Mesodermal cell (in vitro differentiated cells): ENCODE measurements at regions not wholly inside any gene's neighbourhood (a gene's known extent, or its start where the extent isn't known, plus 50 kb on each side); places are given as distances from the start of the nearest gene placed in this dataset.
"Not testable (repeated sequence)": the region's sequence is repeated elsewhere in the genome, so short reads cannot be mapped to it uniquely, and the experiment has no call there.

Experiments used
- H3K27ac ChIP-seq: 2 replicates; pipeline ENCODE4 v1.7.0; 2013; ENCODE audit warnings: mild to moderate bottlenecking, low read depth, low read length, moderate library complexity; ENCODE audit not compliant: severe bottlenecking
- H3K36me3 ChIP-seq: 2 replicates; pipeline ENCODE4 v1.7.1; 2013; ENCODE audit warnings: mild to moderate bottlenecking, low read length, moderate library complexity; ENCODE audit not compliant: control insufficient read depth, insufficient read depth
- H3K4me1 ChIP-seq: one replicate; pipeline ENCODE4 v1.7.1; 2013; ENCODE audit warnings: mild to moderate bottlenecking, low read length; ENCODE audit not compliant: insufficient read depth, control insufficient read depth, poor library complexity, severe bottlenecking
- H3K4me3 ChIP-seq: 2 replicates; pipeline ENCODE4 v1.7.0; 2013; ENCODE audit warnings: low read length, control low read depth, mild to moderate bottlenecking; ENCODE audit not compliant: insufficient read depth, poor library complexity, severe bottlenecking; ENCODE audit errors: extremely low read depth
- H3K9me3 ChIP-seq: 2 replicates; pipeline ENCODE4 v1.7.1; 2013; ENCODE audit warnings: mild to moderate bottlenecking, low read length, moderate library complexity; ENCODE audit not compliant: control insufficient read depth
- WGBS, 2 experiments: methylation state at CpG; one replicate each; pipeline ENCODE4 v1.1.5; 2013; ENCODE audit warnings: missing lambda C conversion rate in 2 of 2; ENCODE audit not compliant: insufficient coverage in 2 of 2; 5-methylcytosine and 5-hydroxymethylcytosine counted together

GRCh38 chr10:43998021-43998809 is 349.5 kb upstream of the ZNF32 start:
- no peaks in the 10 kb centered on the region for H3K4me1 ChIP-seq
- peak overlapping the region; percentile 20 for H3K27ac ChIP-seq
- 76 to 79% methylated on average over 4 of the region's 4 CpGs for WGBS, 2 experiments

GRCh38 chr10:43997330-43997729 is 348.6 kb upstream of the ZNF32 start:
- H3K4me1 ChIP-seq = no peaks in the 10 kb centered on the region
- H3K27ac ChIP-seq = no peak overlapping the region
- 90 to 100% methylated on average over 2 of the region's 3 CpGs for WGBS, 2 experiments
- no peak overlapping the region for H3K4me3 ChIP-seq
- no peaks in the 10 kb centered on the region for H3K36me3 ChIP-seq
- peaks cover 3% of the 10 kb centered on the region for H3K9me3 ChIP-seq

More at GRCh38 chr10:43998021-43998809, 349.5 kb upstream of the ZNF32 start:
- H3K9me3 ChIP-seq = peaks cover under 1% of the 10 kb centered on the region
- no peaks in the 10 kb centered on the region for H3K36me3 ChIP-seq
- no peak overlapping the region for H3K4me3 ChIP-seq

GRCh38 chr10:43994539-43994938 is 345.9 kb upstream of the ZNF32 start:
- H3K4me3 ChIP-seq = no peak overlapping the region
- no peaks in the 10 kb centered on the region for H3K4me1 ChIP-seq
- no peak overlapping the region for H3K27ac ChIP-seq
- H3K36me3 ChIP-seq = no peaks in the 10 kb centered on the region
- H3K9me3 ChIP-seq = peaks cover 3% of the 10 kb centered on the region
- 73 to 92% methylated on average over 1 of the region's 2 CpGs for WGBS, 2 experiments

GRCh38 chr10:43992816-43993215 is 344.1 kb upstream of the ZNF32 start:
- not testable (repeated sequence) for H3K27ac ChIP-seq, H3K9me3 ChIP-seq, H3K36me3 ChIP-seq, H3K4me3 ChIP-seq, H3K4me1 ChIP-seq
- 87 to 90% methylated on average over 5 to 12 of the region's 19 CpGs for WGBS, 2 experiments

GRCh38 chr10:43986374-43986773 is 337.7 kb upstream of the ZNF32 start:
- Histone ChIP-seq H3K27ac (no peak overlapping the region), H3K4me1 (no peaks in the 10 kb centered on the region), H3K9me3 (peaks cover 4% of the 10 kb centered on the region), H3K4me3 (no peak overlapping the region), H3K36me3 (no peaks in the 10 kb centered on the region)
- WGBS, 2 experiments = 98 to 100% methylated on average over 2 to 4 of the region's 4 CpGs

- 88 to 97% methylated on average over 5 of the region's 5 CpGs for WGBS, 2 experiments
- Histone ChIP-seq H3K27ac (no peak overlapping the region), H3K4me1 (no peaks in the 10 kb centered on the region), H3K9me3 (peaks cover 4% of the 10 kb centered on the region), H3K36me3 (no peaks in the 10 kb centered on the region), H3K4me3 (no peak overlapping the region)
Measured at GRCh38 chr10:43985941-43986340, 337.3 kb upstream of the ZNF32 start.

- no peak overlapping the region for H3K27ac ChIP-seq
- no peak overlapping the region for H3K4me3 ChIP-seq
- no CpG with 5 or more reads among the region's 1 CpG for WGBS, 2 experiments
- H3K36me3 ChIP-seq = no peaks in the 10 kb centered on the region
- no peaks in the 10 kb centered on the region for H3K4me1 ChIP-seq
- H3K9me3 ChIP-seq = peaks cover 4% of the 10 kb centered on the region
Measured at GRCh38 chr10:43983856-43984271, 335.2 kb upstream of the ZNF32 start.

- peaks cover 4% of the 10 kb centered on the region for H3K9me3 ChIP-seq
- no peaks in the 10 kb centered on the region for H3K4me1 ChIP-seq
- WGBS, 2 experiments = 91 to 95% methylated on average over 5 to 6 of the region's 6 CpGs
- H3K4me3 ChIP-seq = no peak overlapping the region
- H3K27ac ChIP-seq = no peak overlapping the region
- no peaks in the 10 kb centered on the region for H3K36me3 ChIP-seq
Measured at GRCh38 chr10:43983405-43983804, 334.7 kb upstream of the ZNF32 start.

GRCh38 chr10:43982250-43982649 is 333.6 kb upstream of the ZNF32 start:
- Histone ChIP-seq H3K27ac (no peak overlapping the region), H3K36me3 (no peaks in the 10 kb centered on the region), H3K4me1 (no peaks in the 10 kb centered on the region), H3K4me3 (no peak overlapping the region), H3K9me3 (peaks cover 4% of the 10 kb centered on the region)
- WGBS, 2 experiments = 86 to 100% methylated on average over 1 to 2 of the region's 3 CpGs

- Histone ChIP-seq H3K9me3 (no peaks in the 10 kb centered on the region), H3K27ac (no peak overlapping the region), H3K4me1 (no peaks in the 10 kb centered on the region), H3K4me3 (no peak overlapping the region), H3K36me3 (no peaks in the 10 kb centered on the region)
- WGBS, 2 experiments = 100% methylated on average over 2 of the region's 2 CpGs; no CpG with 5 or more reads in 1 of the 2 experiments
Measured at GRCh38 chr10:43981696-43982095, 333.0 kb upstream of the ZNF32 start.

GRCh38 chr10:43981232-43981631 is 332.6 kb upstream of the ZNF32 start:
- WGBS, 2 experiments = 100% methylated on average over 1 of the region's 1 CpG; no CpG with 5 or more reads in 1 of the 2 experiments
- Histone ChIP-seq H3K27ac (no peak overlapping the region), H3K4me3 (no peak overlapping the region), H3K36me3 (no peaks in the 10 kb centered on the region), H3K4me1 (no peaks in the 10 kb centered on the region), H3K9me3 (no peaks in the 10 kb centered on the region)
